ENCODE measurements at regions not wholly inside any gene's neighbourhood (a gene's known extent, or its start where the extent isn't known, plus 50 kb on each side); places are given as distances from the start of the nearest gene placed in this dataset.

DNA sequence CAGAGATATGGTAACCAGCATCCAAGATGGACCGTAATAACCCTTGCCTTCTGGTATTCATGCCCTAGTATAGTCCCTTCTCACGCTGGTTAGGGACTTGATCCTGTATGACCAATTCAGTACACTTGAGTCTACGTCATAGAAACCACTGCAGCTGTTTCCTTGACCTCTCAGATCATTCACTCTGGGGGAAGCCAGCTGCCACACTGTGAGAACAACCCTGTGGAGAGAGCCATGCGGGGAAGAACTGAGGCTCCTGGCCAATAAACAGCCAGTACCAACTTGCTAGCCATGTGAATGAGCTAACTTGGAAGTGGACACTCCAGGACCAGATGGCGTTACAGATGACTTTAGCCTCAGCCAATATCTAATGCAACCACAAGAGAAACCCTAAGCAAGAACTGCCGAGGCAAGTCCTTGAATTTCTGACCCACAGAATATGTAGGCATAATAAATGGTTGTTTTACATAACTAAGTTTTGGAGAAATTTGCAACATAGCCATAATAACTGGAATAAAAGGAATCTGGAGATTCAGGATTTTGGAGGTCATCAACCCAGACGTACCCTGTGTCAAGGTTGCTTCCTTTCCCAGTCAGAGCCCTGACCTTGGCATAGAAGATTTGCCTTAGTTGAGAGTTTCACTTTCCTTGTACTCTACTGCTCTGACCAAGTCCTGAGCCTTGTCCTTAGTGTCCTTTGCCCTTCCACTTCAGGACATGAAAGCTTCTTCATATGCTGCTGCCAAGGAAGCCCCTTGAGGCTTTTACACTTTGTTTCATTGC lies 87.3 kb upstream of the ZNF81 start:
- TF ChIP-seq, protein P1, sequence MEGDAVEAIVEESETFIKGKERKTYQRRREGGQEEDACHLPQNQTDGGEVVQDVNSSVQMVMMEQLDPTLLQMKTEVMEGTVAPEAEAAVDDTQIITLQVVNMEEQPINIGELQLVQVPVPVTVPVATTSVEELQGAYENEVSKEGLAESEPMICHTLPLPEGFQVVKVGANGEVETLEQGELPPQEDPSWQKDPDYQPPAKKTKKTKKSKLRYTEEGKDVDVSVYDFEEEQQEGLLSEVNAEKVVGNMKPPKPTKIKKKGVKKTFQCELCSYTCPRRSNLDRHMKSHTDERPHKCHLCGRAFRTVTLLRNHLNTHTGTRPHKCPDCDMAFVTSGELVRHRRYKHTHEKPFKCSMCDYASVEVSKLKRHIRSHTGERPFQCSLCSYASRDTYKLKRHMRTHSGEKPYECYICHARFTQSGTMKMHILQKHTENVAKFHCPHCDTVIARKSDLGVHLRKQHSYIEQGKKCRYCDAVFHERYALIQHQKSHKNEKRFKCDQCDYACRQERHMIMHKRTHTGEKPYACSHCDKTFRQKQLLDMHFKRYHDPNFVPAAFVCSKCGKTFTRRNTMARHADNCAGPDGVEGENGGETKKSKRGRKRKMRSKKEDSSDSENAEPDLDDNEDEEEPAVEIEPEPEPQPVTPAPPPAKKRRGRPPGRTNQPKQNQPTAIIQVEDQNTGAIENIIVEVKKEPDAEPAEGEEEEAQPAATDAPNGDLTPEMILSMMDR (conservative IDR thresholded peaks at IDR 0.05; ENCODE audit: low read depth, low read length): no peak
- TF ChIP-seq EZH2 (IDR thresholded peaks at IDR 0.05; ENCODE audit: low read length, unreplicated experiment): no peak

Data from PC-3 (cell line).